SK-N-SH (cell line): ENCODE measurements at regions not wholly inside any gene's neighbourhood (a gene's known extent, or its start where the extent isn't known, plus 50 kb on each side); places are given as distances from the start of the nearest gene placed in this dataset.

ENCODE experiments used
- CTCF ChIP-seq: fragments of 200-600 bp; sonication (generic); IDR thresholded peaks from 2 replicates; pipeline ENCODE4 v1.6.1; 2017; ENCODE audit warnings: antibody characterized with exemption, mild to moderate bottlenecking, moderate library complexity
- ELF1 ChIP-seq: IDR thresholded peaks from 2 replicates; pipeline ENCODE4 v1.4.0; 2012
- MAX ChIP-seq: IDR thresholded peaks from 2 replicates; pipeline ENCODE4 v1.4.0; 2012; ENCODE audit warnings: low read depth

- TF ChIP-seq MAX (no peak), CTCF (no peak), ELF1 (no peak)
Observed at GRCh38 chr18:22697561-22697960, 235.6 kb upstream of the RBBP8 start.
